KOPT-K1 (cell line): ENCODE measurements at regions not wholly inside any gene's neighbourhood (a gene's known extent, or its start where the extent isn't known, plus 50 kb on each side); places are given as distances from the start of the nearest gene placed in this dataset.

ENCODE experiments used
- H3K27ac ChIP-seq: fragments of 200-600 bp; sonication (generic); 2 replicates; pipeline ENCODE4 v1.5.1; 2016; ENCODE audit warnings: antibody characterized with exemption, mild to moderate bottlenecking, low read depth, low read length; ENCODE audit not compliant: poor library complexity, severe bottlenecking
- H3K36me3 ChIP-seq: fragments of 200-600 bp; sonication (generic); 2 replicates; pipeline ENCODE4 v1.5.1; 2017; ENCODE audit warnings: antibody characterized with exemption, mild to moderate bottlenecking, low read length, moderate library complexity; ENCODE audit not compliant: insufficient read depth
- H3K9me3 ChIP-seq: fragments of 200-600 bp; sonication (generic); 2 replicates; pipeline ENCODE4 v1.5.1; 2017; ENCODE audit warnings: antibody characterized with exemption, low read length, mild to moderate bottlenecking; ENCODE audit not compliant: insufficient read depth, poor library complexity, severe bottlenecking

GRCh38 chr9:16347886-16348285 lies 522.6 kb downstream of the BNC2 start:
- no peaks in the 10 kb centered on the region for H3K36me3 ChIP-seq
- no peaks in the 10 kb centered on the region for H3K9me3 ChIP-seq
- no peak overlapping the region for H3K27ac ChIP-seq

DNA sequence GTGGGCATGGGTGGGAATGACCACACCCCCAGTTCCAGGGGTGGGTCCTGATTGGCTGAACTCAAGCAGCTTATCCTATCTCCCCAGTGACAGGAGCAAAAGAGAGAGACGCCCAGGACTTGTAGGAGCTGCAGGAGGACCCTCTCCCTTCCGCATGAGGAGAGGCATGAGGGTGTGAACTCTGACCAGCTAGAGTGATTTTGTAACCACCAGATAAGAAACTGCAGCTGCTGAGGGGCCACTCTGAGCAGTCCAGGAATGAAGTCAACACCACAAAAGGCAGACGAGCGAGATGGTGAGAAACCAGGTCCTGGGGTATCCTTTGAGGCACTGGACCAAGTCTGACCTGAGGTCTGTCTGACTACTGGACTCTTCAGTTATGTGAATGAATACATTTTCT lies 521.9 kb downstream of the BNC2 start:
- Histone ChIP-seq H3K36me3 (no peaks in the 10 kb centered on the region), H3K9me3 (no peaks in the 10 kb centered on the region), H3K27ac (peak overlapping the region; percentile 27)

GRCh38 chr9:16352251-16352650 lies 518.2 kb downstream of the BNC2 start:
- Histone ChIP-seq H3K9me3 (no peaks in the 10 kb centered on the region), H3K27ac (no peak overlapping the region), H3K36me3 (no peaks in the 10 kb centered on the region)

- H3K9me3 ChIP-seq: no peaks in the 10 kb centered on the region
- no peak overlapping the region for H3K27ac ChIP-seq
- no peaks in the 10 kb centered on the region for H3K36me3 ChIP-seq
Measured at GRCh38 chr9:16352791-16353401, 517.6 kb downstream of the BNC2 start.

- no peaks in the 10 kb centered on the region for H3K36me3 ChIP-seq
- H3K27ac ChIP-seq: no peak overlapping the region
- H3K9me3 ChIP-seq: no peaks in the 10 kb centered on the region
Measured at GRCh38 chr9:16356196-16356765, 514.2 kb downstream of the BNC2 start.

- Histone ChIP-seq H3K9me3 (no peaks in the 10 kb centered on the region), H3K27ac (no peak overlapping the region), H3K36me3 (no peaks in the 10 kb centered on the region)
Measured at GRCh38 chr9:16357828-16358227, 512.6 kb downstream of the BNC2 start.

GRCh38 chr9:16358751-16359150 lies 511.7 kb downstream of the BNC2 start:
- Histone ChIP-seq H3K27ac (no peak overlapping the region), H3K36me3 (no peaks in the 10 kb centered on the region), H3K9me3 (no peaks in the 10 kb centered on the region)
